Mesodermal cell (in vitro differentiated cells): ENCODE measurements at regions not wholly inside any gene's neighbourhood (a gene's known extent, or its start where the extent isn't known, plus 50 kb on each side); places are given as distances from the start of the nearest gene placed in this dataset.

Source experiments
- H3K27ac ChIP-seq: 2 replicates; pipeline ENCODE4 v1.7.0; 2013; ENCODE audit warnings: mild to moderate bottlenecking, low read depth, low read length, moderate library complexity; ENCODE audit not compliant: severe bottlenecking
- H3K36me3 ChIP-seq: 2 replicates; pipeline ENCODE4 v1.7.1; 2013; ENCODE audit warnings: mild to moderate bottlenecking, low read length, moderate library complexity; ENCODE audit not compliant: control insufficient read depth, insufficient read depth
- H3K4me1 ChIP-seq: one replicate; pipeline ENCODE4 v1.7.1; 2013; ENCODE audit warnings: mild to moderate bottlenecking, low read length; ENCODE audit not compliant: insufficient read depth, control insufficient read depth, poor library complexity, severe bottlenecking
- H3K4me3 ChIP-seq: 2 replicates; pipeline ENCODE4 v1.7.0; 2013; ENCODE audit warnings: low read length, control low read depth, mild to moderate bottlenecking; ENCODE audit not compliant: insufficient read depth, poor library complexity, severe bottlenecking; ENCODE audit errors: extremely low read depth
- H3K9me3 ChIP-seq: 2 replicates; pipeline ENCODE4 v1.7.1; 2013; ENCODE audit warnings: mild to moderate bottlenecking, low read length, moderate library complexity; ENCODE audit not compliant: control insufficient read depth
- WGBS, 2 experiments: methylation state at CpG; one replicate each; pipeline ENCODE4 v1.1.5; 2013; ENCODE audit warnings: missing lambda C conversion rate in 2 of 2; ENCODE audit not compliant: insufficient coverage in 2 of 2; 5-methylcytosine and 5-hydroxymethylcytosine counted together

- Histone ChIP-seq H3K4me3 (no peak overlapping the region), H3K27ac (no peak overlapping the region), H3K4me1 (peaks cover 9% of the 10 kb centered on the region), H3K36me3 (no peaks in the 10 kb centered on the region), H3K9me3 (no peaks in the 10 kb centered on the region)
- 66 to 93% methylated on average over 3 to 5 of the region's 8 CpGs for WGBS, 2 experiments
Observed at GRCh38 chr16:66223176-66223780, 143.2 kb upstream of the CDH5 start.

- Histone ChIP-seq H3K27ac (no peak overlapping the region), H3K4me1 (peaks cover 9% of the 10 kb centered on the region), H3K36me3 (no peaks in the 10 kb centered on the region), H3K4me3 (no peak overlapping the region), H3K9me3 (no peaks in the 10 kb centered on the region)
- WGBS, 2 experiments: 87% methylated on average over 1 of the region's 1 CpG; no CpG with 5 or more reads in 1 of the 2 experiments
Observed at GRCh38 chr16:66222756-66223155, 143.7 kb upstream of the CDH5 start.

GRCh38 chr16:66220702-66221101 is 145.8 kb upstream of the CDH5 start:
- H3K9me3 ChIP-seq: no peaks in the 10 kb centered on the region
- peaks cover 9% of the 10 kb centered on the region for H3K4me1 ChIP-seq
- no peaks in the 10 kb centered on the region for H3K36me3 ChIP-seq
- no peak overlapping the region for H3K27ac ChIP-seq
- H3K4me3 ChIP-seq: no peak overlapping the region
- 80 to 86% methylated on average over 2 to 6 of the region's 6 CpGs for WGBS, 2 experiments

GRCh38 chr16:66219491-66219890 is 147.0 kb upstream of the CDH5 start:
- peaks cover 9% of the 10 kb centered on the region for H3K4me1 ChIP-seq
- no peak overlapping the region for H3K4me3 ChIP-seq
- no peaks in the 10 kb centered on the region for H3K36me3 ChIP-seq
- no peaks in the 10 kb centered on the region for H3K9me3 ChIP-seq
- no peak overlapping the region for H3K27ac ChIP-seq

- no CpG with 5 or more reads among the region's 6 CpGs for whole genome bisulfite sequencing, 2 experiments
- no peaks in the 10 kb centered on the region for H3K9me3 ChIP-seq
- H3K4me1 ChIP-seq: no peaks in the 10 kb centered on the region
- no peaks in the 10 kb centered on the region for H3K36me3 ChIP-seq
- no peak overlapping the region for H3K4me3 ChIP-seq
- no peak overlapping the region for H3K27ac ChIP-seq
Observed at GRCh38 chr16:66212428-66212827, 154.1 kb upstream of the CDH5 start.

GRCh38 chr16:66211651-66212050 is 154.8 kb upstream of the CDH5 start:
- Histone ChIP-seq H3K4me3 (no peak overlapping the region), H3K4me1 (no peaks in the 10 kb centered on the region), H3K36me3 (no peaks in the 10 kb centered on the region), H3K27ac (no peak overlapping the region), H3K9me3 (peaks cover 5% of the 10 kb centered on the region)
- WGBS, 2 experiments: 90% methylated on average over 5 to 7 of the region's 10 CpGs

GRCh38 chr16:66207883-66208265 is 158.6 kb upstream of the CDH5 start:
- Histone ChIP-seq H3K4me3 (no peak overlapping the region), H3K36me3 (no peaks in the 10 kb centered on the region), H3K4me1 (no peaks in the 10 kb centered on the region), H3K9me3 (peaks cover 5% of the 10 kb centered on the region), H3K27ac (no peak overlapping the region)
- WGBS, 2 experiments: 89 to 92% methylated on average over 3 of the region's 5 CpGs

GRCh38 chr16:66207139-66207882 is 159.2 kb upstream of the CDH5 start:
- peaks cover 5% of the 10 kb centered on the region for H3K9me3 ChIP-seq
- H3K4me1 ChIP-seq: no peaks in the 10 kb centered on the region
- H3K4me3 ChIP-seq: no peak overlapping the region
- H3K27ac ChIP-seq: no peak overlapping the region
- 89 to 91% methylated on average over 10 of the region's 11 CpGs for WGBS, 2 experiments
- H3K36me3 ChIP-seq: no peaks in the 10 kb centered on the region

- no peaks in the 10 kb centered on the region for H3K36me3 ChIP-seq
- no peak overlapping the region for H3K27ac ChIP-seq
- no peaks in the 10 kb centered on the region for H3K4me1 ChIP-seq
- 95 to 100% methylated on average over 2 to 3 of the region's 4 CpGs for WGBS, 2 experiments
- no peak overlapping the region for H3K4me3 ChIP-seq
- peaks cover 5% of the 10 kb centered on the region for H3K9me3 ChIP-seq
Observed at GRCh38 chr16:66206363-66206762, 160.1 kb upstream of the CDH5 start.

- Histone ChIP-seq H3K27ac (no peak overlapping the region), H3K4me3 (no peak overlapping the region), H3K4me1 (no peaks in the 10 kb centered on the region), H3K36me3 (no peaks in the 10 kb centered on the region), H3K9me3 (peaks cover 5% of the 10 kb centered on the region)
- 86% methylated on average over 2 of the region's 8 CpGs; no CpG with 5 or more reads in 1 of the 2 experiments for WGBS, 2 experiments
Observed at GRCh38 chr16:66205287-66206231, 160.9 kb upstream of the CDH5 start.
